ENCODE measurements at regions not wholly inside any gene's neighbourhood (a gene's known extent, or its start where the extent isn't known, plus 50 kb on each side); places are given as distances from the start of the nearest gene placed in this dataset.

- no peak for DNase-seq
These were observed 695.9 kb downstream of the OTOL1 start for GRCh38 chr3:162192340-162193029.

GRCh38 chr3:162193148-162194095, 696.8 kb downstream of the OTOL1 start:
- no peak for DNase-seq

GRCh38 chr3:162195147-162195546, 698.5 kb downstream of the OTOL1 start:
- DNase-seq: no peak

- DNase-seq: no peak
These were observed 700.4 kb downstream of the OTOL1 start for GRCh38 chr3:162196964-162197363.

- no peak for DNase-seq
These were observed 704.2 kb downstream of the OTOL1 start for GRCh38 chr3:162200836-162201235.

GRCh38 chr3:162206648-162207047, 710.0 kb downstream of the OTOL1 start:
- DNase-seq: no peak

- DNase-seq: no peak
These were observed 714.9 kb downstream of the OTOL1 start for GRCh38 chr3:162211470-162211869.

- DNase-seq: no peak
These were observed 716.6 kb downstream of the OTOL1 start for GRCh38 chr3:162213196-162213595.

GRCh38 chr3:162213956-162214355, 717.3 kb downstream of the OTOL1 start:
- DNase-seq: no peak

GRCh38 chr3:162217647-162218046, 721.0 kb downstream of the OTOL1 start:
- DNase-seq: peak in 1 of 56 donors; percentile 3

- DNase-seq: no peak
These were observed 721.9 kb downstream of the OTOL1 start for GRCh38 chr3:162218479-162218878.

GRCh38 chr3:162224746-162225145, 728.1 kb downstream of the OTOL1 start:
- peak in 1 of 56 donors; percentile 10 for DNase-seq

GRCh38 chr3:162236949-162237348, 740.3 kb downstream of the OTOL1 start:
- no peak for DNase-seq

- DNase-seq: no peak
These were observed 754.2 kb downstream of the OTOL1 start for GRCh38 chr3:162250782-162251181.

- DNase-seq: no peak
These were observed 765.5 kb downstream of the OTOL1 start for GRCh38 chr3:162262129-162262528.

- no peak for DNase-seq
These were observed 767.0 kb downstream of the OTOL1 start for GRCh38 chr3:162263596-162263995.

GRCh38 chr3:162269636-162270458, 773.2 kb downstream of the OTOL1 start:
- DNase-seq: no peak

GRCh38 chr3:162274070-162274469, 777.5 kb downstream of the OTOL1 start:
- DNase-seq: no peak

- no peak for DNase-seq
These were observed 782.2 kb downstream of the OTOL1 start for GRCh38 chr3:162278834-162279233.

- no peak for DNase-seq
These were observed 788.7 kb downstream of the OTOL1 start for GRCh38 chr3:162285259-162285658.

- no peak for DNase-seq
These were observed 791.0 kb downstream of the OTOL1 start for GRCh38 chr3:162287600-162287999.

- no peak for DNase-seq
These were observed 795.8 kb downstream of the OTOL1 start for GRCh38 chr3:162292409-162292808.

Data from amygdala (tissue), 56 donors.